ENCODE measurements at regions not wholly inside any gene's neighbourhood (a gene's known extent, or its start where the extent isn't known, plus 50 kb on each side); places are given as distances from the start of the nearest gene placed in this dataset.

- Mint-ChIP-seq H3K4me3 (no peak overlapping the region), H3K9me3 (no peaks in the 10 kb centered on the region), H3K36me3 (ENCODE audit: low read depth) (no peaks in the 10 kb centered on the region), H3K27ac (no peak overlapping the region), H3K27me3 (no peaks in the 10 kb centered on the region), H3K4me1 (ENCODE audit: low read depth) (no peaks in the 10 kb centered on the region)
Observed at GRCh38 chr6:44682280-44682679, 294.8 kb downstream of the CDC5L start.

- H3K4me3 Mint-ChIP-seq: no peak overlapping the region
- H3K36me3 Mint-ChIP-seq (ENCODE audit: low read depth): no peaks in the 10 kb centered on the region
- no peaks in the 10 kb centered on the region for H3K4me1 Mint-ChIP-seq (ENCODE audit: low read depth)
- no peaks in the 10 kb centered on the region for H3K27me3 Mint-ChIP-seq
- H3K9me3 Mint-ChIP-seq: no peaks in the 10 kb centered on the region
- no peak overlapping the region for H3K27ac Mint-ChIP-seq
Observed at GRCh38 chr6:44682987-44683779, 295.7 kb downstream of the CDC5L start.

GRCh38 chr6:44685213-44685612 is 297.7 kb downstream of the CDC5L start:
- no peaks in the 10 kb centered on the region for H3K4me1 Mint-ChIP-seq (ENCODE audit: low read depth)
- no peaks in the 10 kb centered on the region for H3K27me3 Mint-ChIP-seq
- H3K36me3 Mint-ChIP-seq (ENCODE audit: low read depth): no peaks in the 10 kb centered on the region
- peaks cover 10% of the 10 kb centered on the region for H3K9me3 Mint-ChIP-seq
- H3K4me3 Mint-ChIP-seq: no peak overlapping the region
- no peak overlapping the region for H3K27ac Mint-ChIP-seq

- no peaks in the 10 kb centered on the region for H3K9me3 Mint-ChIP-seq
- no peaks in the 10 kb centered on the region for H3K27me3 Mint-ChIP-seq
- no peak overlapping the region for H3K4me3 Mint-ChIP-seq
- no peaks in the 10 kb centered on the region for H3K36me3 Mint-ChIP-seq (ENCODE audit: low read depth)
- no peaks in the 10 kb centered on the region for H3K4me1 Mint-ChIP-seq (ENCODE audit: low read depth)
- H3K27ac Mint-ChIP-seq: no peak overlapping the region
Observed at GRCh38 chr6:44696099-44696498, 308.6 kb downstream of the CDC5L start.

- H3K36me3 Mint-ChIP-seq (ENCODE audit: low read depth): no peaks in the 10 kb centered on the region
- no peaks in the 10 kb centered on the region for H3K27me3 Mint-ChIP-seq
- H3K27ac Mint-ChIP-seq: no peak overlapping the region
- H3K4me3 Mint-ChIP-seq: no peak overlapping the region
- peaks cover 5% of the 10 kb centered on the region for H3K4me1 Mint-ChIP-seq (ENCODE audit: low read depth)
- H3K9me3 Mint-ChIP-seq: no peaks in the 10 kb centered on the region
Observed at GRCh38 chr6:44696686-44697085, 309.2 kb downstream of the CDC5L start.

- no peak overlapping the region for H3K27ac Mint-ChIP-seq
- peaks cover 9% of the 10 kb centered on the region for H3K4me1 Mint-ChIP-seq (ENCODE audit: low read depth)
Observed at GRCh38 chr6:44697327-44697726, 309.8 kb downstream of the CDC5L start.

GRCh38 chr6:44698602-44699001 is 311.1 kb downstream of the CDC5L start:
- Mint-ChIP-seq H3K36me3 (ENCODE audit: low read depth) (no peaks in the 10 kb centered on the region), H3K27ac (no peak overlapping the region), H3K4me1 (ENCODE audit: low read depth) (peaks cover 20% of the 10 kb centered on the region), H3K27me3 (no peaks in the 10 kb centered on the region), H3K9me3 (no peaks in the 10 kb centered on the region), H3K4me3 (no peak overlapping the region)

More at GRCh38 chr6:44697327-44697726, 309.8 kb downstream of the CDC5L start:
- Mint-ChIP-seq H3K9me3 (no peaks in the 10 kb centered on the region), H3K4me3 (no peak overlapping the region), H3K36me3 (ENCODE audit: low read depth) (no peaks in the 10 kb centered on the region), H3K27me3 (no peaks in the 10 kb centered on the region)

- no peak overlapping the region for H3K27ac Mint-ChIP-seq
- no peaks in the 10 kb centered on the region for H3K27me3 Mint-ChIP-seq
- H3K4me1 Mint-ChIP-seq (ENCODE audit: low read depth): peaks cover 25% of the 10 kb centered on the region
- H3K4me3 Mint-ChIP-seq: no peak overlapping the region
- no peaks in the 10 kb centered on the region for H3K36me3 Mint-ChIP-seq (ENCODE audit: low read depth)
- H3K9me3 Mint-ChIP-seq: no peaks in the 10 kb centered on the region
Observed at GRCh38 chr6:44699082-44699481, 311.6 kb downstream of the CDC5L start.

- H3K9me3 Mint-ChIP-seq: peaks cover 1% of the 10 kb centered on the region
- H3K27ac Mint-ChIP-seq: no peak overlapping the region
- peaks cover 31% of the 10 kb centered on the region for H3K4me1 Mint-ChIP-seq (ENCODE audit: low read depth)
- no peaks in the 10 kb centered on the region for H3K36me3 Mint-ChIP-seq (ENCODE audit: low read depth)
- H3K27me3 Mint-ChIP-seq: no peaks in the 10 kb centered on the region
- no peak overlapping the region for H3K4me3 Mint-ChIP-seq
Observed at GRCh38 chr6:44699851-44700250, 312.3 kb downstream of the CDC5L start.

GRCh38 chr6:44700422-44700821 is 312.9 kb downstream of the CDC5L start:
- H3K27me3 Mint-ChIP-seq: no peaks in the 10 kb centered on the region
- no peak overlapping the region for H3K27ac Mint-ChIP-seq
- peaks cover 4% of the 10 kb centered on the region for H3K9me3 Mint-ChIP-seq
- no peak overlapping the region for H3K4me3 Mint-ChIP-seq
- peaks cover 34% of the 10 kb centered on the region for H3K4me1 Mint-ChIP-seq (ENCODE audit: low read depth)
- H3K36me3 Mint-ChIP-seq (ENCODE audit: low read depth): no peaks in the 10 kb centered on the region

GRCh38 chr6:44701038-44701636 is 313.6 kb downstream of the CDC5L start:
- Mint-ChIP-seq H3K4me1 (ENCODE audit: low read depth) (peaks cover 34% of the 10 kb centered on the region), H3K27ac (peak overlapping the region; percentile 49), H3K27me3 (no peaks in the 10 kb centered on the region)

GRCh38 chr6:44701637-44702101 is 314.2 kb downstream of the CDC5L start:
- H3K4me3 Mint-ChIP-seq: no peak overlapping the region
- peaks cover 4% of the 10 kb centered on the region for H3K9me3 Mint-ChIP-seq
- no peaks in the 10 kb centered on the region for H3K27me3 Mint-ChIP-seq
- no peaks in the 10 kb centered on the region for H3K36me3 Mint-ChIP-seq (ENCODE audit: low read depth)
- peaks cover 34% of the 10 kb centered on the region for H3K4me1 Mint-ChIP-seq (ENCODE audit: low read depth)
- peak overlapping the region; percentile 49 for H3K27ac Mint-ChIP-seq

More at GRCh38 chr6:44701038-44701636, 313.6 kb downstream of the CDC5L start:
- H3K4me3 Mint-ChIP-seq: no peak overlapping the region
- peaks cover 4% of the 10 kb centered on the region for H3K9me3 Mint-ChIP-seq
- H3K36me3 Mint-ChIP-seq (ENCODE audit: low read depth): no peaks in the 10 kb centered on the region

GRCh38 chr6:44702292-44702691 is 314.8 kb downstream of the CDC5L start:
- Mint-ChIP-seq H3K27me3 (no peaks in the 10 kb centered on the region), H3K27ac (peak overlapping the region; percentile 12), H3K36me3 (ENCODE audit: low read depth) (no peaks in the 10 kb centered on the region), H3K4me3 (no peak overlapping the region), H3K9me3 (peaks cover 4% of the 10 kb centered on the region), H3K4me1 (ENCODE audit: low read depth) (peaks cover 34% of the 10 kb centered on the region)

GRCh38 chr6:44704240-44705150 is 317.0 kb downstream of the CDC5L start:
- Mint-ChIP-seq H3K36me3 (ENCODE audit: low read depth) (no peaks in the 10 kb centered on the region), H3K27me3 (no peaks in the 10 kb centered on the region), H3K27ac (peak overlapping the region; percentile 84), H3K4me3 (no peak overlapping the region), H3K4me1 (ENCODE audit: low read depth) (peaks cover 46% of the 10 kb centered on the region), H3K9me3 (peaks cover 11% of the 10 kb centered on the region)

- no peaks in the 10 kb centered on the region for H3K27me3 Mint-ChIP-seq
- H3K27ac Mint-ChIP-seq: peak overlapping the region; percentile 62
- peaks cover 11% of the 10 kb centered on the region for H3K9me3 Mint-ChIP-seq
- no peak overlapping the region for H3K4me3 Mint-ChIP-seq
- H3K4me1 Mint-ChIP-seq (ENCODE audit: low read depth): peaks cover 46% of the 10 kb centered on the region
- no peaks in the 10 kb centered on the region for H3K36me3 Mint-ChIP-seq (ENCODE audit: low read depth)
Observed at GRCh38 chr6:44705596-44705995, 318.1 kb downstream of the CDC5L start.

All from stimulated activated naive CD8-positive, alpha-beta T cell treated with anti-CD3 and anti-CD28 coated beads, Interleukin-15, Interleukin-2, amounts not matched to agents 100 ng/mL and 50 ng/mL, for 24 hours (primary cell).